Common myeloid progenitor, CD34-positive (primary cell): ENCODE measurements at regions not wholly inside any gene's neighbourhood (a gene's known extent, or its start where the extent isn't known, plus 50 kb on each side); places are given as distances from the start of the nearest gene placed in this dataset.
A peak's percentile ranks its signal among the peaks of the same experiment; 100 is the strongest.
"Not testable (repeated sequence)": the region's sequence is repeated elsewhere in the genome, so short reads cannot be mapped to it uniquely, and the experiment has no call there.

ENCODE experiments used
- CTCF ChIA-PET: fragments of 350-600 bp; sonication (Branson Sonifier 250); formaldehyde crosslinking; loops from one replicate; lab custom pipeline; 2021; ENCODE audit warnings: antibody characterized with exemption; lab: Charles Lee
- POLR2A ChIA-PET: fragments of 350-600 bp; sonication (Branson Sonifier 250); formaldehyde crosslinking; loops from one replicate; lab custom pipeline; 2021; ENCODE audit warnings: antibody characterized with exemption; lab: Charles Lee
- DNase-seq, 3 donors: peaks; one replicate each; pipeline versions ENCODE4 v3.0.0 to v3.0.0-alpha.2; 2013
- H3K27ac ChIP-seq, 2 experiments: 1 replicate in 1 of 2; 2 replicates in 1 of 2; pipeline ENCODE4 v1.7.0; 2013; ENCODE audit warnings: inconsistent platforms in 2 of 2, low read length in 2 of 2, mild to moderate bottlenecking in 2 of 2, low read depth in 1 of 2, moderate library complexity in 1 of 2; ENCODE audit not compliant: severe bottlenecking in 2 of 2, insufficient read depth in 1 of 2, poor library complexity in 1 of 2
- H3K27me3 ChIP-seq, 5 experiments: replicated peaks in 2 of 5; 1 replicate in 3 of 5; 2 replicates in 2 of 5; pipeline versions ENCODE4 v1.6.1 to v1.7.0; 2013; ENCODE audit warnings: low read length in 4 of 5, mild to moderate bottlenecking in 2 of 5, moderate library complexity in 2 of 5, inconsistent platforms in 1 of 5; ENCODE audit not compliant: insufficient read depth in 5 of 5, control insufficient read depth in 4 of 5
- H3K36me3 ChIP-seq, 4 experiments: 1 replicate in 2 of 4; 2 replicates in 2 of 4; pipeline versions ENCODE4 v1.6.1 to v1.7.0; 2013; ENCODE audit warnings: low read length in 3 of 4, control low read depth in 1 of 4, mild to moderate bottlenecking in 1 of 4; ENCODE audit not compliant: control insufficient read depth in 4 of 4, insufficient read depth in 4 of 4
- H3K4me1 ChIP-seq, 4 experiments: 1 replicate in 3 of 4; 2 replicates in 1 of 4; pipeline versions ENCODE4 v1.6.1 to v1.7.1; 2013; ENCODE audit warnings: low read length in 3 of 4, mild to moderate bottlenecking in 3 of 4, control low read depth in 1 of 4, inconsistent platforms in 1 of 4, moderate library complexity in 1 of 4; ENCODE audit not compliant: control insufficient read depth in 4 of 4, insufficient read depth in 4 of 4; ENCODE audit errors: control extremely low read depth in 1 of 4
- H3K4me3 ChIP-seq, 7 experiments: 1 replicate in 4 of 7; 2 replicates in 3 of 7; pipeline versions ENCODE4 v1.5.1 to v1.7.0; 2013; ENCODE audit warnings: mild to moderate bottlenecking in 7 of 7, low read length in 6 of 7, moderate library complexity in 6 of 7, inconsistent platforms in 2 of 7, low read depth in 2 of 7, control low read depth in 1 of 7; ENCODE audit not compliant: insufficient read depth in 4 of 7, control insufficient read depth in 1 of 7; ENCODE audit errors: extremely low read depth in 1 of 7
- H3K9me3 ChIP-seq, 5 experiments: 1 replicate in 4 of 5; 2 replicates in 1 of 5; pipeline versions ENCODE4 v1.6.1 to v1.7.1; 2013; ENCODE audit warnings: low read length in 4 of 5, mild to moderate bottlenecking in 2 of 5, inconsistent platforms in 1 of 5, low read depth in 1 of 5, moderate library complexity in 1 of 5; ENCODE audit not compliant: control insufficient read depth in 4 of 5, insufficient read depth in 2 of 5; ENCODE audit errors: control extremely low read depth in 1 of 5
- WGBS: methylation state at CpG from one replicate; pipeline ENCODE4 v1.1.5; 2013; ENCODE audit not compliant: insufficient coverage; 5-methylcytosine and 5-hydroxymethylcytosine counted together

GRCh38 chr12:14215949-14216348, 149.5 kb upstream of the ATF7IP start:
- WGBS, result no CpG with 5 or more reads among the region's 7 CpGs
- CTCF ChIA-PET, result interaction anchor here (1.0 kb wide), 2 partner anchors 10 to 31 kb away, joined by 3 to 5 read pairs; no protein-coding TSS in a partner anchor
- H3K27ac ChIP-seq, result not testable (repeated sequence)

GRCh38 chr12:14216405-14217294, 148.8 kb upstream of the ATF7IP start:
- Histone ChIP-seq H3K9me3 (peaks cover 0 to 7% (median 0%) of the 10 kb centered on the region in 5 experiments), H3K4me1 (peaks cover 0 to 7% (median 0%) of the 10 kb centered on the region in 4 experiments), H3K27me3 (no peaks in the 10 kb centered on the region), H3K27ac (no peak overlapping the region), H3K36me3 (no peaks in the 10 kb centered on the region), H3K4me3 (peak overlapping the region in 2 of 7 experiments; percentile 42 to 59)
- CTCF ChIA-PET, result interaction anchor here (1.0 kb wide), 2 partner anchors 10 to 31 kb away, joined by 3 to 5 read pairs; no protein-coding TSS in a partner anchor
- WGBS, result 71% methylated on average over 9 of the region's 12 CpGs
- POLR2A ChIA-PET, result no interaction called here
- peak; percentile 31 to 79 (median 71) for DNase-seq

More at GRCh38 chr12:14215949-14216348, 149.5 kb upstream of the ATF7IP start:
- H3K9me3 ChIP-seq, H3K4me1 ChIP-seq, POLR2A ChIA-PET, DNase-seq, H3K27me3 ChIP-seq, H3K36me3 ChIP-seq: not testable (repeated sequence)
- peak overlapping the region in 2 of 7 experiments; percentile 42 to 59 for H3K4me3 ChIP-seq

- WGBS, result 80% methylated on average over 2 of the region's 5 CpGs
- ChIA-PET POLR2A (no interaction called here), CTCF (no interaction called here)
- no peak overlapping the region for H3K27ac ChIP-seq
- DNase-seq, result no peak
- no peaks in the 10 kb centered on the region for H3K36me3 ChIP-seq
- H3K9me3 ChIP-seq, result peaks cover 0 to 7% (median 0%) of the 10 kb centered on the region in 5 experiments
- H3K4me3 ChIP-seq, result no peak overlapping the region
- no peaks in the 10 kb centered on the region for H3K27me3 ChIP-seq
- peaks cover 0 to 7% (median 0%) of the 10 kb centered on the region in 4 experiments for H3K4me1 ChIP-seq
Observed at GRCh38 chr12:14219156-14219555, 146.3 kb upstream of the ATF7IP start.

GRCh38 chr12:14219670-14220069, 145.8 kb upstream of the ATF7IP start:
- CTCF ChIA-PET, H3K36me3 ChIP-seq, H3K27me3 ChIP-seq, DNase-seq, H3K9me3 ChIP-seq, H3K27ac ChIP-seq, H3K4me1 ChIP-seq, H3K4me3 ChIP-seq, POLR2A ChIA-PET: not testable (repeated sequence)
- 100% methylated on average over 2 of the region's 2 CpGs for WGBS

- no peak overlapping the region for H3K27ac ChIP-seq
- CTCF ChIA-PET, result interaction anchor here (2.2 kb wide), 1 partner anchor 13 kb away, joined by 10 read pairs; no protein-coding TSS in a partner anchor
- no peaks in the 10 kb centered on the region for H3K4me1 ChIP-seq
- H3K9me3 ChIP-seq, result peaks cover 0 to 9% (median 3%) of the 10 kb centered on the region in 5 experiments
- H3K27me3 ChIP-seq, result no peaks in the 10 kb centered on the region
- DNase-seq, result no peak
- POLR2A ChIA-PET, result no interaction called here
- 100% methylated on average over 1 of the region's 4 CpGs for WGBS
- no peak overlapping the region for H3K4me3 ChIP-seq
- H3K36me3 ChIP-seq, result no peaks in the 10 kb centered on the region
Observed at GRCh38 chr12:14225064-14225463, 140.4 kb upstream of the ATF7IP start.

GRCh38 chr12:14235176-14235575, 130.3 kb upstream of the ATF7IP start:
- Histone ChIP-seq H3K9me3 (peaks cover 0 to 14% (median 6%) of the 10 kb centered on the region in 5 experiments), H3K4me1 (peaks cover under 1 to 13% (median 11%) of the 10 kb centered on the region in 4 experiments)
- CTCF ChIA-PET, H3K4me3 ChIP-seq, H3K27ac ChIP-seq, H3K27me3 ChIP-seq, DNase-seq, POLR2A ChIA-PET, H3K36me3 ChIP-seq: not testable (repeated sequence)
- WGBS, result 87% methylated on average over 3 of the region's 3 CpGs

- H3K36me3 ChIP-seq, POLR2A ChIA-PET, DNase-seq, H3K4me3 ChIP-seq, H3K9me3 ChIP-seq, H3K27me3 ChIP-seq, H3K27ac ChIP-seq: not testable (repeated sequence)
- 100% methylated on average over 1 of the region's 3 CpGs for WGBS
- H3K4me1 ChIP-seq, result peaks cover 5 to 17% (median 13%) of the 10 kb centered on the region in 4 experiments
- CTCF ChIA-PET, result interaction anchor here (1.0 to 2.4 kb wide), 3 partner anchors 10 to 383 kb away, joined by 3 to 20 read pairs (median 13); partner anchors contain the start of gene ATF7IP
Observed at GRCh38 chr12:14236641-14237040, 128.8 kb upstream of the ATF7IP start.
